HEK293T (cell line): ENCODE measurements at regions not wholly inside any gene's neighbourhood (a gene's known extent, or its start where the extent isn't known, plus 50 kb on each side); places are given as distances from the start of the nearest gene placed in this dataset.

Source experiments
- FOXA1 ChIP-seq: fragments of 450-650 bp; IDR thresholded peaks from 2 replicates; pipeline ENCODE4 v1.6.1; 2016; ENCODE audit warnings: mild to moderate bottlenecking
- FOXK2 ChIP-seq: fragments of 450-650 bp; IDR thresholded peaks from 2 replicates; pipeline ENCODE4 v1.6.1; 2016; ENCODE audit warnings: mild to moderate bottlenecking

- TF ChIP-seq FOXK2 (no peak), FOXA1 (no peak)
These were observed 64.0 kb upstream of the XIST start for GRCh38 chrX:73916489-73916888.
